Natural killer cell (primary cell): ENCODE measurements at regions not wholly inside any gene's neighbourhood (a gene's known extent, or its start where the extent isn't known, plus 50 kb on each side); places are given as distances from the start of the nearest gene placed in this dataset.

Experiments
- ATAC-seq, 3 donors: fragments of 150-1000 bp in 2 of 3; fragments of 200-7000 bp in 1 of 3; cut with Tn5 transposase; 1 replicate in 1 of 3; 2 replicates in 2 of 3; pipeline ENCODE4 v1.10.0; 2021; ENCODE audit warnings: mild to moderate bottlenecking in 2 of 3, moderate library complexity in 2 of 3
- DNase-seq, 2 donors: peaks; one replicate each; pipeline versions ENCODE4 v3.0.0 to v3.0.0-alpha.2; 2013 to 2021; ENCODE audit warnings: mixed read lengths in 1 of 2
- H3K27ac ChIP-seq: one replicate; pipeline ENCODE4 v1.5.1; 2013; ENCODE audit warnings: mild to moderate bottlenecking, low read length
- H3K27me3 ChIP-seq: one replicate; pipeline ENCODE4 v1.6.1; 2013; ENCODE audit warnings: low read length; ENCODE audit not compliant: control insufficient read depth, insufficient read depth
- H3K36me3 ChIP-seq: one replicate; pipeline ENCODE4 v1.6.1; 2013; ENCODE audit warnings: low read length; ENCODE audit not compliant: control insufficient read depth, insufficient read depth
- H3K4me1 ChIP-seq: one replicate; pipeline ENCODE4 v1.6.1; 2013; ENCODE audit warnings: low read length; ENCODE audit not compliant: control insufficient read depth, insufficient read depth
- H3K4me3 ChIP-seq: one replicate; pipeline ENCODE4 v1.5.1; 2013; ENCODE audit warnings: low read length
- H3K9me3 ChIP-seq: one replicate; pipeline ENCODE4 v1.6.1; 2013; ENCODE audit warnings: low read length; ENCODE audit not compliant: control insufficient read depth, insufficient read depth
- H3K27ac Mint-ChIP-seq, 2 donors: one replicate each; pipeline ENCODE4 v1.8.0; 2022; ENCODE audit warnings: mild to moderate bottlenecking in 2 of 2, mixed read lengths in 2 of 2, moderate library complexity in 1 of 2
- H3K27me3 Mint-ChIP-seq, 2 donors: one replicate each; pipeline ENCODE4 v1.8.0; 2022; ENCODE audit warnings: low read depth in 2 of 2, mixed read lengths in 2 of 2
- H3K36me3 Mint-ChIP-seq: one replicate; pipeline ENCODE4 v1.8.0; 2022; ENCODE audit warnings: mixed read lengths
- H3K4me1 Mint-ChIP-seq, 2 donors: one replicate each; pipeline ENCODE4 v1.8.0; 2022; ENCODE audit warnings: mixed read lengths in 2 of 2
- H3K4me3 Mint-ChIP-seq: one replicate; pipeline ENCODE4 v1.8.0; 2022; ENCODE audit warnings: mild to moderate bottlenecking, moderate library complexity, mixed read lengths
- H3K9me3 Mint-ChIP-seq, 2 donors: one replicate each; pipeline ENCODE4 v1.8.0; 2022; ENCODE audit warnings: mixed read lengths in 2 of 2
- WGBS: methylation state at CpG from one replicate; pipeline ENCODE4 v1.1.7; 2013; ENCODE audit warnings: missing lambda C conversion rate; ENCODE audit not compliant: insufficient coverage; 5-methylcytosine and 5-hydroxymethylcytosine counted together
- intact Hi-C: fragments of 100-400 bp; cut with micrococcal nuclease; formaldehyde crosslinking; loops from one replicate; pipeline ENCODE4 v1.14.2; 2022
- TF ChIP-seq, protein P1 (sequence below): fragments of 200-600 bp; IDR thresholded peaks from one replicate; pipeline ENCODE4 v1.8.0; 2022; ENCODE audit warnings: antibody characterized with exemption

DNA sequence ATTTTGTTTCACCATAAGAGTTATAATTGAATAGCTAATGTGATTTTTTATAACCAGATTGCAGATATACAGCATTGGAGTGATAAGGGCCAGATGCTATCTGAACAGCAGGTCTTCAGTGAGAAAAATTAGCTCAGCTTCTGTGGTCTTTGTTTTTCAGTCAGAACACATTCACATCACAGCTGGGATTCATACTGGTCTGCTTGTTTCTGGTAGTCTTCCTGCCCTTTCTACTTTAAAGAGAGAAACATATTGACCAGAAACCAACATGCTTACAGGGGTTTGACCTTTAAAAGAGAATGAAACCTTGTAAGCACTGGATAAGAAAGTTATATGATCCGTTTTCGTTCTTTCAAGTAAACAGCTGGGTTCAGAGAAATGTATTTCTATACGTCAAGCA lies 213.7 kb upstream of the TMPRSS15 start:
- peaks cover 5 to 11% of the 10 kb centered on the region in 2 donors for H3K9me3 Mint-ChIP-seq
- no peaks in the 10 kb centered on the region for H3K27me3 Mint-ChIP-seq
- Histone ChIP-seq H3K36me3 (no peaks in the 10 kb centered on the region), H3K4me3 (no peak overlapping the region), H3K27ac (no peak overlapping the region), H3K4me1 (no peaks in the 10 kb centered on the region), H3K27me3 (no peaks in the 10 kb centered on the region), H3K9me3 (no peaks in the 10 kb centered on the region)
- TF ChIP-seq, protein P1, sequence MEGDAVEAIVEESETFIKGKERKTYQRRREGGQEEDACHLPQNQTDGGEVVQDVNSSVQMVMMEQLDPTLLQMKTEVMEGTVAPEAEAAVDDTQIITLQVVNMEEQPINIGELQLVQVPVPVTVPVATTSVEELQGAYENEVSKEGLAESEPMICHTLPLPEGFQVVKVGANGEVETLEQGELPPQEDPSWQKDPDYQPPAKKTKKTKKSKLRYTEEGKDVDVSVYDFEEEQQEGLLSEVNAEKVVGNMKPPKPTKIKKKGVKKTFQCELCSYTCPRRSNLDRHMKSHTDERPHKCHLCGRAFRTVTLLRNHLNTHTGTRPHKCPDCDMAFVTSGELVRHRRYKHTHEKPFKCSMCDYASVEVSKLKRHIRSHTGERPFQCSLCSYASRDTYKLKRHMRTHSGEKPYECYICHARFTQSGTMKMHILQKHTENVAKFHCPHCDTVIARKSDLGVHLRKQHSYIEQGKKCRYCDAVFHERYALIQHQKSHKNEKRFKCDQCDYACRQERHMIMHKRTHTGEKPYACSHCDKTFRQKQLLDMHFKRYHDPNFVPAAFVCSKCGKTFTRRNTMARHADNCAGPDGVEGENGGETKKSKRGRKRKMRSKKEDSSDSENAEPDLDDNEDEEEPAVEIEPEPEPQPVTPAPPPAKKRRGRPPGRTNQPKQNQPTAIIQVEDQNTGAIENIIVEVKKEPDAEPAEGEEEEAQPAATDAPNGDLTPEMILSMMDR = no peak
- H3K4me3 Mint-ChIP-seq = no peak overlapping the region
- no peak overlapping the region for H3K27ac Mint-ChIP-seq
- WGBS = 83% methylated on average over 2 of the region's 3 CpGs
- intact Hi-C loops = no loop called here
- H3K36me3 Mint-ChIP-seq = no peaks in the 10 kb centered on the region
- no peak for DNase-seq
- ATAC-seq = no peak
- H3K4me1 Mint-ChIP-seq = no peaks in the 10 kb centered on the region

DNA sequence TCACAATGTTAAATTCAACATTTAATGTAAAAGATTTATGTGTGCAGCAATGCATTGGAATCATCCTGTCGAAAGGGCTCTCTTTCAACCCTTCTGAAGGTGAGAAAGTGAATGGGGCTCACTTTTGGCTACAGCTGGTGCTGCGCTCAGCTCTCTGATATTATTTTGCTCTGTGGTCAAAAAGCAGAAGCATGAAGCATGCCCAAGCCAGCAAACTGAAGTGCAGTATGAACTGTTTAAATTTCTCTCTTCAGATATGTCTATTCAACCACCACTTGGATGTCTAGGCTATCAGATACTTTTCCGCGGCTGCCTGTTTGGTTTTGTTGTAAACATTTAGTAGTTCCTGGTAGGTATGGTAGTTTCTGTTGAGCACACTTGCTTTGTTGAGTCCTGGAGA lies 216.9 kb upstream of the TMPRSS15 start:
- Mint-ChIP-seq H3K27ac (no peak overlapping the region), H3K27me3 (no peaks in the 10 kb centered on the region), H3K4me3 (no peak overlapping the region), H3K9me3 (peaks cover 7 to 13% of the 10 kb centered on the region in 2 donors), H3K4me1 (no peaks in the 10 kb centered on the region), H3K36me3 (no peaks in the 10 kb centered on the region)
- Histone ChIP-seq H3K9me3 (no peaks in the 10 kb centered on the region), H3K36me3 (no peaks in the 10 kb centered on the region), H3K27ac (no peak overlapping the region), H3K4me1 (no peaks in the 10 kb centered on the region), H3K27me3 (no peaks in the 10 kb centered on the region), H3K4me3 (no peak overlapping the region)
- ATAC-seq (no peak), DNase-seq (no peak)
- intact Hi-C loops = no loop called here
- TF ChIP-seq, protein P1 = no peak
- WGBS = 36% methylated on average over 4 of the region's 4 CpGs

GRCh38 chr21:18622383-18622782 lies 218.8 kb upstream of the TMPRSS15 start:
- no peaks in the 10 kb centered on the region for H3K36me3 ChIP-seq
- intact Hi-C loops = no loop called here
- H3K4me1 Mint-ChIP-seq = no peaks in the 10 kb centered on the region
- no peak overlapping the region for H3K4me3 ChIP-seq
- no peaks in the 10 kb centered on the region for H3K36me3 Mint-ChIP-seq
- no peaks in the 10 kb centered on the region for H3K4me1 ChIP-seq
- H3K27me3 ChIP-seq = no peaks in the 10 kb centered on the region
- no peak overlapping the region for H3K4me3 Mint-ChIP-seq
- peaks cover 10 to 18% of the 10 kb centered on the region in 2 donors for H3K9me3 Mint-ChIP-seq
- TF ChIP-seq, protein P1 = no peak
- H3K27ac Mint-ChIP-seq = no peak overlapping the region
- no peaks in the 10 kb centered on the region for H3K9me3 ChIP-seq
- DNase-seq (no peak), ATAC-seq (no peak)
- no peaks in the 10 kb centered on the region for H3K27me3 Mint-ChIP-seq
- no peak overlapping the region for H3K27ac ChIP-seq

- TF ChIP-seq, protein P1 = no peak
- WGBS = 90% methylated on average over 1 of the region's 2 CpGs
- Histone ChIP-seq H3K4me3 (no peak overlapping the region), H3K36me3 (no peaks in the 10 kb centered on the region), H3K9me3 (no peaks in the 10 kb centered on the region), H3K4me1 (no peaks in the 10 kb centered on the region), H3K27me3 (no peaks in the 10 kb centered on the region), H3K27ac (no peak overlapping the region)
- intact Hi-C loops = no loop called here
- H3K9me3 Mint-ChIP-seq = peaks cover 20 to 25% of the 10 kb centered on the region in 2 donors
- no peak for DNase-seq
- no peak for ATAC-seq
- H3K4me3 Mint-ChIP-seq = no peak overlapping the region
- H3K4me1 Mint-ChIP-seq = no peaks in the 10 kb centered on the region
- no peak overlapping the region for H3K27ac Mint-ChIP-seq
- H3K27me3 Mint-ChIP-seq = no peaks in the 10 kb centered on the region
- no peaks in the 10 kb centered on the region for H3K36me3 Mint-ChIP-seq
Observed at GRCh38 chr21:18630446-18630845, 226.9 kb upstream of the TMPRSS15 start.
